Kidney epithelial cell (primary cell): ENCODE measurements at regions not wholly inside any gene's neighbourhood (a gene's known extent, or its start where the extent isn't known, plus 50 kb on each side); places are given as distances from the start of the nearest gene placed in this dataset.

Source experiments
- DNase-seq: peaks from one replicate; pipeline ENCODE4 v3.0.0-alpha.2; 2010; ENCODE audit warnings: low read depth
- H3K27me3 ChIP-seq: 2 replicates; pipeline ENCODE4 v1.6.0; 2011; ENCODE audit warnings: low read length; ENCODE audit not compliant: control insufficient read depth, insufficient read depth
- H3K36me3 ChIP-seq: 2 replicates; pipeline ENCODE4 v1.5.1; 2011; ENCODE audit warnings: low read length; ENCODE audit not compliant: control insufficient read depth, insufficient read depth
- H3K4me3 ChIP-seq: 2 replicates; pipeline ENCODE4 v1.5.1; 2011; ENCODE audit warnings: low read depth, mild to moderate bottlenecking, control low read depth, low read length
- CTCF ChIP-seq: IDR thresholded peaks from 2 replicates; pipeline ENCODE4 v1.5.1; 2011; ENCODE audit warnings: mild to moderate bottlenecking, moderate library complexity, low read length, control low read depth, inconsistent platforms; ENCODE audit not compliant: insufficient read depth, poor library complexity, severe bottlenecking

GRCh38 chr17:74115586-74115985 lies 87.9 kb upstream of the RPL38 start:
- no peak for DNase-seq
- TF ChIP-seq CTCF = no peak
- Histone ChIP-seq H3K27me3 (peaks cover 9% of the 10 kb centered on the region), H3K4me3 (no peak overlapping the region), H3K36me3 (no peaks in the 10 kb centered on the region)

DNA sequence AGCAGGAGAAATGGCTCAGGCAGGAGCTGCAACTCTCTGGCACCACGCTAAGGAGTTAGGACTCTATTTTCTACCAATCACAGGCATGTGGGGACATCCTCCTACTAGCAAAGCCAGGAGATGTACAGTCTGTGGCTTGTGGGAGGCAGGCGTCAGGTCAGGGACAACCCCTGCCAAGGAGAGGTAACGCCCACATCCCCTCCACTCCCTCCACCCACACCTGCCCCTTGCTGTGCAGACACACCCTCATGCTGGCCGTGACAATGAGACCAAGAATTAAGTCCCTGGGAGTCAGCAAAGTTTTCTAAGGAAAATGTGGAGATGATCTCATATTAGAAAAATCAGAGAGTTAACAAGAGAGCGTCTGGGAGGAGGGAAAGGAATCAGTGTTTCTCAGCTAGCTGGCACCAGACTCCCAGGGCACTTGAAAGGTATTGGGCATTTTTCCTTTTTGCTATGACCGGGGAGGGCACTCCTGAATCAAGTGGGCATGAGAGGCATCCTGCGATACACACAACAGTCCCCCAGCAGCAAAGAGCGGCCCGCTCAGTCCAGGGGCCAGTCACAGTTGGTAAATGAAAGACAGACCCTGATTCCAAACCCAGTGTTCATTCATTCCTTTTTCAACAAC lies 87.3 kb upstream of the RPL38 start:
- Histone ChIP-seq H3K27me3 (peaks cover 9% of the 10 kb centered on the region), H3K4me3 (no peak overlapping the region), H3K36me3 (no peaks in the 10 kb centered on the region)
- no peak for TF ChIP-seq CTCF
- no peak for DNase-seq

- DNase-seq = no peak
- Histone ChIP-seq H3K36me3 (no peaks in the 10 kb centered on the region), H3K4me3 (no peak overlapping the region), H3K27me3 (peaks cover 9% of the 10 kb centered on the region)
- TF ChIP-seq CTCF = no peak
Observed at GRCh38 chr17:74117087-74117698, 86.3 kb upstream of the RPL38 start.

DNA sequence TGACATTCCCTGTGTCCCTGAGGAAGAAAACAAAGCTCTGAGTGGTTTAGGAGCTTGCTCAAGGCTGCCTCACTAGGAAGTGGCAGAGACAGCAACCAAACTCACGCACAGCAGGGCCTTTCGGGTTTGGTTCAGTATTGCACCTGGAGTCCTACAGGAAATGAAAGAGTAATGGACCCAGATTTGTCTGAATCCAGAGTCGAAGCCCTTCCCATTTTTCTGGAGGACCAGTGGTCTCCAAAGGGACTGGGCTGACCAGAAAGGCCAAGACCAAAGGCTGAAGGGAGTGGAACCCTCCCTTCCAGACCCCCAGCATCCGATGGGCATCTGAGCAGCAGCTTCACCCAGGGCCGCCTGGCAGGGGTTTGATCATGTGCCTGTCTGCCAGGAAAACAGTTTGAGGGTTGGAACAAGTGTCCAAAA lies 85.5 kb upstream of the RPL38 start:
- DNase-seq = no peak
- peaks cover 9% of the 10 kb centered on the region for H3K27me3 ChIP-seq
- no peaks in the 10 kb centered on the region for H3K36me3 ChIP-seq
- no peak overlapping the region for H3K4me3 ChIP-seq
- no peak for TF ChIP-seq CTCF

- Histone ChIP-seq H3K27me3 (peaks cover 9% of the 10 kb centered on the region), H3K36me3 (no peaks in the 10 kb centered on the region), H3K4me3 (no peak overlapping the region)
- DNase-seq = no peak
- no peak for TF ChIP-seq CTCF
Observed at GRCh38 chr17:74118504-74118903, 85.0 kb upstream of the RPL38 start.
